Fibroblast of the aortic adventitia (primary cell): ENCODE measurements at regions not wholly inside any gene's neighbourhood (a gene's known extent, or its start where the extent isn't known, plus 50 kb on each side); places are given as distances from the start of the nearest gene placed in this dataset.
A peak's percentile ranks its signal among the peaks of the same experiment; 100 is the strongest.

Experiments used
- DNase-seq: peaks from one replicate; pipeline ENCODE4 v3.0.0-alpha.2; 2010; ENCODE audit warnings: low read depth
- H3K4me3 ChIP-seq: 2 replicates; pipeline ENCODE4 v1.5.1; 2011; ENCODE audit warnings: low read depth, mild to moderate bottlenecking, control low read depth, low read length, moderate library complexity
- CTCF ChIP-seq: IDR thresholded peaks from 2 replicates; pipeline ENCODE4 v1.5.1; 2011; ENCODE audit warnings: mild to moderate bottlenecking, low read length, control low read depth, inconsistent platforms; ENCODE audit not compliant: insufficient read depth

DNA sequence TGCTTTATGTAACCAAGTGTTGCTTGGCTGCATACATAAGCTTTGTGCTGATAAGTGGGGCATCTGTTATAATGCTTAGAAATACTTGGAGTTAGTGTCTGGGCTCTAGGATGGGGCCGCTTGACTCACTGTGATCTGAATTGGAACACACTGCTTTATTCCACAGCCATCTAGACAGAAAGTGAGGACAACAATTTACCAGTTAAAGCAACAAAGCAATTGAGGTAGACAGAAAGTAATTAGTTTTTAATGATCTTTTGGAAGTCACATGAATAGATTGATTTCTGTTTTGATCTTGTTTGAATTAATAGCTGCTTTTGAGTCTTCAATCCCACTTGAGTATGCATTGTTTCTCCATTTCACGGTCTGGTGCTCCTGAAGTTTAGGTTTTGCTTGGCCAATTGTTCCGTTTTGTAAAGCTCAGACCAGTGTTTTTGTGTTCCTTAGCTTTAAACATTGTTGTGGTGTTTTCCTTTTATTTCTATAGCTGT is 157.5 kb downstream of the TRMT11 start:
- DNase-seq = peak; percentile 65
- TF ChIP-seq CTCF = no peak
- H3K4me3 ChIP-seq = no peak overlapping the region

- no peak for TF ChIP-seq CTCF
Measured at GRCh38 chr6:126145351-126145750, 159.0 kb downstream of the TRMT11 start.

DNA sequence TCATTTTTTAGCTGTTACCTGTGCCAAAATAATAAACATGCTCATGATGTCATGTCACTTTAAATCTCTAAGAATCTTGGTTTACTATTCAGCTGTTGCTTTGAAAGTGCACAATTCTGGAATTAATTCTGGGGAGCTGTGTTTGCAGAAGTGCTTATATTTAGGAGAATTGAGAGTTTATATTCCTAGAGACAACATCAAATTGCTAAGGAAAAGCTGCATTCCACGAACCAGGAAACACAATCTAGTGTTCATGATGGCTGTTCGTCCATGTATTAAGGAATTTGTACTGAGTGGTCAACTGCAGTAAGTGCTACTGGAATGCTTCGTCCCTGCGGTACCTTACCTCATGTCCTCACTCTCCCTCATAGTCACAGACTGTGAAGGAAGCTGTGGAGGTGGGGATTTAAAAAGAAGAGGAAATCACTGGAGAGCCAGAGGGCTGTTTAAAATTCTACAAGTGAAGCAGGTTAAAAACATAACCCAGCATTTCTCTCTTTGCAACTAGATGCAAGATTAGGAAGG is 161.0 kb downstream of the TRMT11 start:
- no peak overlapping the region for H3K4me3 ChIP-seq
- no peak for DNase-seq
- TF ChIP-seq CTCF = no peak

More at GRCh38 chr6:126145351-126145750, 159.0 kb downstream of the TRMT11 start:
- no peak overlapping the region for H3K4me3 ChIP-seq
- no peak for DNase-seq

- DNase-seq = no peak
- no peak for TF ChIP-seq CTCF
Measured at GRCh38 chr6:126148853-126149252, 162.5 kb downstream of the TRMT11 start.

GRCh38 chr6:126152372-126152745 is 166.0 kb downstream of the TRMT11 start:
- H3K4me3 ChIP-seq = no peak overlapping the region
- TF ChIP-seq CTCF = no peak
- no peak for DNase-seq

More at GRCh38 chr6:126148853-126149252, 162.5 kb downstream of the TRMT11 start:
- H3K4me3 ChIP-seq = no peak overlapping the region

- no peak overlapping the region for H3K4me3 ChIP-seq
- no peak for DNase-seq
- no peak for TF ChIP-seq CTCF
Measured at GRCh38 chr6:126153661-126154060, 167.3 kb downstream of the TRMT11 start.

DNA sequence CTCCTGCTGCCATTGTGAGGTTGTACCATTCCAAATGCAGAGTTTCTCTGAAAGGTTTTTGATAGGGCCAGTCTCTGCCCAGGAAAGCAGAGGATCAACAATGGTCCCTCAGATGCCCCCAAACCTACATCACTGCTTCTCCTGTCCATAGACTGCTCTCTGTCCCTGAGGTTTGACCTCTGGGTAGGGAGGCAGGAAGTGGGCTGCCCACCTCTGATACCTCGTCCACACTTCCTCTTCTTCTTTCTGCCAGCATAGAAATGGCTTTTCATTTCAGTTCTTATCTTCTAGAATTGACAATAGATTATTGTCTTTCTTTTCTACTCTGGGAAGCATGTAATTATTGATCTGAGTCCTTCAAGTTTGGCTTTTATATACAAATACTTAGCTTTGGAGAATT is 170.6 kb downstream of the TRMT11 start:
- no peak overlapping the region for H3K4me3 ChIP-seq
- DNase-seq = no peak
- no peak for TF ChIP-seq CTCF
